GM23248 (cell line): ENCODE measurements at regions not wholly inside any gene's neighbourhood (a gene's known extent, or its start where the extent isn't known, plus 50 kb on each side); places are given as distances from the start of the nearest gene placed in this dataset.

ENCODE experiments used
- DNase-seq: peaks from one replicate; pipeline ENCODE4 v3.0.0-alpha.2; 2015
- H2AFZ ChIP-seq: fragments of 200-600 bp; sonication (generic); 2 replicates; pipeline ENCODE4 v1.6.1; 2016; ENCODE audit warnings: antibody characterized with exemption
- H3F3A ChIP-seq: fragments of 200-600 bp; sonication (generic); 2 replicates; pipeline ENCODE4 v1.6.1; 2016; ENCODE audit warnings: mild to moderate bottlenecking, antibody characterized with exemption, mixed run types; ENCODE audit not compliant: insufficient read depth
- H3K27ac ChIP-seq: fragments of 200-600 bp; sonication (generic); 2 replicates; pipeline ENCODE4 v1.5.1; 2016; ENCODE audit warnings: mild to moderate bottlenecking
- H3K27me3 ChIP-seq: fragments of 200-600 bp; sonication (generic); replicated peaks from 2 replicates; pipeline ENCODE4 v1.6.1; 2016; ENCODE audit warnings: mild to moderate bottlenecking; ENCODE audit not compliant: insufficient read depth
- H3K36me3 ChIP-seq: fragments of 200-600 bp; sonication (generic); 2 replicates; pipeline ENCODE4 v1.6.1; 2016; ENCODE audit warnings: low read depth, mild to moderate bottlenecking
- H3K4me1 ChIP-seq: fragments of 200-600 bp; sonication (generic); 2 replicates; pipeline ENCODE4 v1.6.1; 2016; ENCODE audit warnings: mild to moderate bottlenecking; ENCODE audit not compliant: insufficient read depth
- H3K4me2 ChIP-seq: fragments of 200-600 bp; sonication (generic); one replicate; pipeline ENCODE4 v1.6.1; 2016; ENCODE audit warnings: mild to moderate bottlenecking; ENCODE audit not compliant: unreplicated experiment
- H3K4me3 ChIP-seq: fragments of 200-600 bp; sonication (generic); 2 replicates; pipeline ENCODE4 v1.5.1; 2016; ENCODE audit warnings: mild to moderate bottlenecking
- H3K79me2 ChIP-seq: fragments of 200-600 bp; sonication (generic); 2 replicates; pipeline ENCODE4 v1.6.1; 2016; ENCODE audit warnings: mild to moderate bottlenecking; ENCODE audit not compliant: insufficient read depth
- H3K9ac ChIP-seq: fragments of 200-600 bp; sonication (generic); 2 replicates; pipeline ENCODE4 v1.6.1; 2016; ENCODE audit warnings: mild to moderate bottlenecking
- H3K9me2 ChIP-seq: fragments of 200-600 bp; sonication (generic); 2 replicates; pipeline ENCODE4 v1.6.1; 2016; ENCODE audit warnings: mixed run types, mild to moderate bottlenecking, moderate library complexity; ENCODE audit not compliant: insufficient read depth
- H3K9me3 ChIP-seq: fragments of 200-600 bp; sonication (generic); one replicate; pipeline ENCODE4 v1.6.1; 2017; ENCODE audit warnings: low read depth
- H4K20me1 ChIP-seq: fragments of 200-600 bp; sonication (generic); 2 replicates; pipeline ENCODE4 v1.6.0; 2016; ENCODE audit not compliant: insufficient read depth
- EZH2 ChIP-seq: fragments of 200-600 bp; sonication (generic); IDR thresholded peaks from 2 replicates; pipeline ENCODE4 v1.6.1; 2018; ENCODE audit warnings: antibody characterized with exemption, mild to moderate bottlenecking; ENCODE audit not compliant: insufficient read depth, poor library complexity, severe bottlenecking
- EZH2phosphoT487 ChIP-seq: fragments of 200-600 bp; sonication (generic); IDR thresholded peaks from 2 replicates; pipeline ENCODE4 v1.6.1; 2018; ENCODE audit warnings: antibody characterized with exemption, moderate library complexity, mild to moderate bottlenecking, low read depth; ENCODE audit not compliant: insufficient read depth
- WGBS, 2 experiments: methylation state at CpG; one replicate each; pipeline ENCODE4 v1.1.6; 2015 to 2017; ENCODE audit warnings: low lambda C conversion rate in 2 of 2, low coverage in 1 of 2; ENCODE audit errors: missing lambda C conversion rate in 2 of 2; 5-methylcytosine and 5-hydroxymethylcytosine counted together
- in situ Hi-C: fragments of 300-500 bp; cut with MboI; formaldehyde crosslinking; loops from 2 replicates; pipeline ENCODE4 v1.15.0; 2020

- Histone ChIP-seq H3K4me3 (no peak overlapping the region), H3K36me3 (no peaks in the 10 kb centered on the region), H3F3A (no peaks in the 10 kb centered on the region), H3K9me3 (no peaks in the 10 kb centered on the region), H3K9ac (no peak overlapping the region), H3K4me2 (no peak overlapping the region), H3K79me2 (no peaks in the 10 kb centered on the region), H3K9me2 (no peaks in the 10 kb centered on the region), H2AFZ (no peak overlapping the region), H4K20me1 (no peaks in the 10 kb centered on the region), H3K27ac (no peak overlapping the region), H3K27me3 (no peaks in the 10 kb centered on the region), H3K4me1 (no peaks in the 10 kb centered on the region)
- in situ Hi-C loops, result no loop called here
- whole genome bisulfite sequencing, 2 experiments, result 77 to 82% methylated on average over 3 of the region's 3 CpGs
- TF ChIP-seq EZH2phosphoT487, result no peak
- TF ChIP-seq EZH2, result no peak
- DNase-seq, result peak; percentile 25
These were observed 336.4 kb upstream of the NAV3 start for GRCh38 chr12:77494296-77494695.

DNA sequence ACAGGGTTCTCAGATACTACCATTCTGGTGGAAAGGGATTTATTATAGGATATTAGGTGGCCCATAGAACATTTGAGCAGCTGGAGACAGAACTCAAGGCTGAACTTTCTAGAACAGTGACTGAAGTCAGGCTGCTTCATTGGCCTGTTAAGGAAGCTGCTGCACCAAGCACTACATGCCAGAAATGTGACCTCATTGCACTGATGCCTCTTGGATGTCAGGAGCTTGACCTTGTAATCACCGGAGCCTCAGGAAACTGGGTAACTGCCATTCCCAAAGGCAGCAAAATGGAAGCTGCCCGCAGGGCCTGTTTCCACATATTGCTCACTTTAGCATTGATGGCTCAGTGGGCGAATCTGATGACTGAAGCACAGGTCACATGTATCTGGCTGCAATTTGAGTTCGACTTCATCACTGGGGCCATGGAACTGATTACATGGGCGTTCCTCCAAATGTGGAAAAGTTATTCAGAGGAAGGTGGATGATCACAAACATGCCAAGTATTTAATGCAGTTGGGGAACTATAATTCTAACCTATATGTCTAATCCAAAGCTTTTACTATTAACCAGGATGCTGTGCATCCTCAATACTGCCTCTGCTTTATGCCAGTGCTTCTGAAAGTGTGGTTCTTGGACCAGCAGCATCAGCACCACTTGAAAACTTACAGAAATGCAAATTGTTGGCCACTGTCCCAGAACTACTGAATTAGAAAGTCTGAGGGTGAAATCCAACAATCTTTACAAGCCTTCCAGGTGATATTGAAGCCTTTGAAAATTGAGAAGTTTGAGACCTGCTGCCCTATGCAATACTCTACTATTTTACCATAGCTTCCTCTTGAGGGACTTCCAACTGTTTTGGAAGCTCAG is 337.2 kb upstream of the NAV3 start:
- H2AFZ ChIP-seq, result no peak overlapping the region
- no peaks in the 10 kb centered on the region for H3K27me3 ChIP-seq
- 85 to 89% methylated on average over 5 of the region's 5 CpGs for WGBS, 2 experiments
- no peaks in the 10 kb centered on the region for H4K20me1 ChIP-seq
- in situ Hi-C loops, result no loop called here
- no peaks in the 10 kb centered on the region for H3K9me3 ChIP-seq
- H3K27ac ChIP-seq, result no peak overlapping the region
- peak; percentile 2 for DNase-seq
- no peaks in the 10 kb centered on the region for H3K79me2 ChIP-seq
- no peak overlapping the region for H3K4me3 ChIP-seq
- no peaks in the 10 kb centered on the region for H3F3A ChIP-seq
- TF ChIP-seq EZH2, result no peak
- TF ChIP-seq EZH2phosphoT487, result no peak
- H3K4me2 ChIP-seq, result no peak overlapping the region
- no peaks in the 10 kb centered on the region for H3K36me3 ChIP-seq
- H3K4me1 ChIP-seq, result no peaks in the 10 kb centered on the region
- no peak overlapping the region for H3K9ac ChIP-seq
- no peaks in the 10 kb centered on the region for H3K9me2 ChIP-seq

- Histone ChIP-seq H3K9ac (no peak overlapping the region), H3K79me2 (no peaks in the 10 kb centered on the region), H3F3A (0 out of 2 replicates have a peak, but pooled peaks cover 6% of the 10 kb centered on the region), H4K20me1 (no peaks in the 10 kb centered on the region), H3K36me3 (no peaks in the 10 kb centered on the region), H2AFZ (no peak overlapping the region), H3K27ac (no peak overlapping the region), H3K4me2 (no peak overlapping the region), H3K27me3 (no peaks in the 10 kb centered on the region), H3K9me2 (no peaks in the 10 kb centered on the region), H3K4me1 (0 out of 2 replicates have a peak, but pooled peaks cover 6% of the 10 kb centered on the region), H3K9me3 (no peaks in the 10 kb centered on the region), H3K4me3 (no peak overlapping the region)
- DNase-seq, result no peak
- 70 to 72% methylated on average over 4 of the region's 4 CpGs for WGBS, 2 experiments
- in situ Hi-C loops, result no loop called here
- TF ChIP-seq EZH2, result no peak
- TF ChIP-seq EZH2phosphoT487, result no peak
These were observed 338.2 kb upstream of the NAV3 start for GRCh38 chr12:77492536-77492935.

DNA sequence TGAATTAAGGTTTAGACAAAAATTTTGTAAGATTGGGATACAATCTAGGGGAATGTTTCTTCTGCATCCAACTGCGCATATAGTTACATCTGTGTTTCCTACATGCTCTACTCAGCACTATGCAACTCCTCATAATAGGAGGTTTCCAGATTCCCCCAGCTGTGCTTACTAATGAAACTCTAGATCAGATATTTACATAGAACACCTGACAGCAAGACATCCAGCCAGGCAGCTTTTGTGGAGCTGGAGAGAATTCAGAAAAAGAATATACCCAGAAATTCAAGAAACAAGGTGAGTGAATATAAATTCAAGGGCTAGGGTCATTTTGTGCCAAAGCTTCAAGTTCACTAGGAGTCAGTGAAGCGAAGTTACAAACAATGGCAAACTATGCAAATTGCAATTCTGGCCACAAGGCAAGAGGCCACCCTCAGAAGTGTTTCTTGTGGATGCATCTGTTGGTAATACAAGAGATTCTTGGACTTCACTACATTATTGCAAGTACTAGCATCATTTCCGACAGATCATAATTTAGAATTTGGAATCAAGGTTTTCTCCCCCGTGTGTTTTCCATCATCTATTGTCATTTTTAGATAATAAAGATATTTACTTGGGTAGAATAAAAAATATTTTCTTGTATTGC is 341.2 kb upstream of the NAV3 start:
- no peak for TF ChIP-seq EZH2
- no peak for TF ChIP-seq EZH2phosphoT487
- Histone ChIP-seq H3F3A (0 out of 2 replicates have a peak, but pooled peaks cover 8% of the 10 kb centered on the region), H4K20me1 (no peaks in the 10 kb centered on the region), H3K9me3 (no peaks in the 10 kb centered on the region), H3K4me1 (0 out of 2 replicates have a peak, but pooled peaks cover 6% of the 10 kb centered on the region), H3K27me3 (no peaks in the 10 kb centered on the region), H3K4me3 (no peak overlapping the region), H3K27ac (no peak overlapping the region), H3K9ac (no peak overlapping the region), H3K79me2 (no peaks in the 10 kb centered on the region), H2AFZ (no peak overlapping the region), H3K4me2 (no peak overlapping the region), H3K36me3 (no peaks in the 10 kb centered on the region), H3K9me2 (no peaks in the 10 kb centered on the region)
- in situ Hi-C loops, result no loop called here
- no peak for DNase-seq
- 56 to 58% methylated on average over 4 of the region's 4 CpGs for WGBS, 2 experiments
